ENCODE measurements at regions not wholly inside any gene's neighbourhood (a gene's known extent, or its start where the extent isn't known, plus 50 kb on each side); places are given as distances from the start of the nearest gene placed in this dataset.

- TF ChIP-seq CTCF (IDR thresholded peaks at IDR 0.05; ENCODE audit: low read length), result no peak
- TF ChIP-seq EZH2 (optimal IDR thresholded peaks at IDR 0.05; ENCODE audit: low read depth, low read length), result no peak
- no peak for TF ChIP-seq EZH2phosphoT487 (IDR thresholded peaks at IDR 0.05; ENCODE audit: low read length)
Measured at GRCh38 chr17:14942526-14943190, 322.5 kb downstream of the PMP22 start.
